Endodermal cell (in vitro differentiated cells): ENCODE measurements at regions not wholly inside any gene's neighbourhood (a gene's known extent, or its start where the extent isn't known, plus 50 kb on each side); places are given as distances from the start of the nearest gene placed in this dataset.

Source experiments
- DNase-seq: peaks from one replicate; pipeline ENCODE4 v3.0.0-alpha.2; 2017
- H3K27ac ChIP-seq: 2 replicates; pipeline ENCODE4 v1.5.1; 2013; ENCODE audit warnings: mild to moderate bottlenecking, low read depth, low read length, moderate library complexity
- H3K27me3 ChIP-seq: 2 replicates; pipeline ENCODE4 v1.6.1; 2013; ENCODE audit warnings: mild to moderate bottlenecking, low read length, moderate library complexity; ENCODE audit not compliant: insufficient read depth, control insufficient read depth, poor library complexity, severe bottlenecking
- H3K36me3 ChIP-seq: 2 replicates; pipeline ENCODE4 v1.7.0; 2013; ENCODE audit warnings: mild to moderate bottlenecking, low read length, moderate library complexity; ENCODE audit not compliant: control insufficient read depth, insufficient read depth
- H3K4me1 ChIP-seq: one replicate; pipeline ENCODE4 v1.7.0; 2013; ENCODE audit warnings: low read length; ENCODE audit not compliant: control insufficient read depth, insufficient read depth
- H3K4me3 ChIP-seq: 2 replicates; pipeline ENCODE4 v1.5.1; 2013; ENCODE audit warnings: mild to moderate bottlenecking, low read length, moderate library complexity
- H3K9ac ChIP-seq: 2 replicates; pipeline ENCODE4 v1.6.1; 2013; ENCODE audit warnings: mild to moderate bottlenecking, low read length, moderate library complexity; ENCODE audit not compliant: poor library complexity, severe bottlenecking; ENCODE audit errors: extremely low read depth
- H3K9me3 ChIP-seq: 2 replicates; pipeline ENCODE4 v1.6.1; 2013; ENCODE audit warnings: mild to moderate bottlenecking, low read length, moderate library complexity; ENCODE audit not compliant: control insufficient read depth
- H3K27ac Mint-ChIP-seq: 2 replicates; pipeline ENCODE4 v1.8.0; 2020; ENCODE audit warnings: mixed read lengths
- H3K27me3 Mint-ChIP-seq: 2 replicates; pipeline ENCODE4 v1.8.0; 2021; ENCODE audit warnings: mild to moderate bottlenecking, mixed read lengths; ENCODE audit not compliant: insufficient read depth
- H3K36me3 Mint-ChIP-seq: 2 replicates; pipeline ENCODE4 v1.8.0; 2020; ENCODE audit warnings: low read depth, mixed read lengths
- H3K4me1 Mint-ChIP-seq: 2 replicates; pipeline ENCODE4 v1.8.0; 2020; ENCODE audit warnings: mixed read lengths
- H3K4me3 Mint-ChIP-seq: 2 replicates; pipeline ENCODE4 v1.8.0; 2020; ENCODE audit warnings: mild to moderate bottlenecking, moderate library complexity, mixed read lengths
- H3K9me3 Mint-ChIP-seq: 2 replicates; pipeline ENCODE4 v1.8.0; 2020; ENCODE audit warnings: mild to moderate bottlenecking, mixed read lengths
- WGBS, 2 experiments: methylation state at CpG; one replicate each; pipeline versions ENCODE4 v1.1.5 to v1.1.7; 2013; ENCODE audit warnings: missing lambda C conversion rate in 2 of 2, mixed read lengths in 1 of 2; ENCODE audit not compliant: insufficient coverage in 1 of 2, insufficient read length in 1 of 2; 5-methylcytosine and 5-hydroxymethylcytosine counted together
- TF ChIP-seq, protein P1 (sequence below): fragments of 200-600 bp; sonication (generic); conservative IDR thresholded peaks from 2 replicates; pipeline ENCODE4 v1.5.0; 2021; ENCODE audit warnings: antibody characterized with exemption, mild to moderate bottlenecking

DNA sequence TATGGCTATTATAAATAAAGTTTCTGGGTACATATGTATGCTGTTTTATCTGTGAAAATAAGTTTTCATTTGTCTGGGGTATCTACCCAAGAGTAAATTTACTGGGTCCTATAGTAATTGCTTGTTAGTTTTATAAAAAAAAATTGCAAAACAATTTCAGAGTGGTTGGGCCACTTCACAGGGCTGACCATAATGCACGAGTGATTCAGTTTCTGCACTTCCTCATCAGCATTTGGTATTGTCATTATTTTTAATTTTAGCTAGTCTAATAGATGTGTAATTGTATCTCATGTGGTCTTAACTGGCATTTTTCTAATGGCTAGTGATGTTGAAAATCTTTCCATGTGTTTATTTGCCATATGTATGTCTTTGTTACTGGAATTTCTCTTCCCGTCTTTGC lies 452.4 kb upstream of the AKR1E2 start:
- 90% methylated on average over 2 of the region's 2 CpGs; no CpG with 5 or more reads in 1 of the 2 experiments for WGBS, 2 experiments
- H3K4me1 ChIP-seq, result no peaks in the 10 kb centered on the region
- no peak overlapping the region for H3K9ac ChIP-seq
- DNase-seq, result no peak
- no peak overlapping the region for H3K4me3 ChIP-seq
- H3K9me3 ChIP-seq, result no peaks in the 10 kb centered on the region
- H3K36me3 ChIP-seq, result no peaks in the 10 kb centered on the region
- Mint-ChIP-seq H3K36me3 (no peaks in the 10 kb centered on the region), H3K9me3 (no peaks in the 10 kb centered on the region), H3K4me1 (no peaks in the 10 kb centered on the region), H3K27ac (no peak overlapping the region), H3K4me3 (no peak overlapping the region), H3K27me3 (no peaks in the 10 kb centered on the region)
- H3K27me3 ChIP-seq, result no peaks in the 10 kb centered on the region
- no peak overlapping the region for H3K27ac ChIP-seq
- TF ChIP-seq, protein P1, sequence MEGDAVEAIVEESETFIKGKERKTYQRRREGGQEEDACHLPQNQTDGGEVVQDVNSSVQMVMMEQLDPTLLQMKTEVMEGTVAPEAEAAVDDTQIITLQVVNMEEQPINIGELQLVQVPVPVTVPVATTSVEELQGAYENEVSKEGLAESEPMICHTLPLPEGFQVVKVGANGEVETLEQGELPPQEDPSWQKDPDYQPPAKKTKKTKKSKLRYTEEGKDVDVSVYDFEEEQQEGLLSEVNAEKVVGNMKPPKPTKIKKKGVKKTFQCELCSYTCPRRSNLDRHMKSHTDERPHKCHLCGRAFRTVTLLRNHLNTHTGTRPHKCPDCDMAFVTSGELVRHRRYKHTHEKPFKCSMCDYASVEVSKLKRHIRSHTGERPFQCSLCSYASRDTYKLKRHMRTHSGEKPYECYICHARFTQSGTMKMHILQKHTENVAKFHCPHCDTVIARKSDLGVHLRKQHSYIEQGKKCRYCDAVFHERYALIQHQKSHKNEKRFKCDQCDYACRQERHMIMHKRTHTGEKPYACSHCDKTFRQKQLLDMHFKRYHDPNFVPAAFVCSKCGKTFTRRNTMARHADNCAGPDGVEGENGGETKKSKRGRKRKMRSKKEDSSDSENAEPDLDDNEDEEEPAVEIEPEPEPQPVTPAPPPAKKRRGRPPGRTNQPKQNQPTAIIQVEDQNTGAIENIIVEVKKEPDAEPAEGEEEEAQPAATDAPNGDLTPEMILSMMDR, result no peak

DNA sequence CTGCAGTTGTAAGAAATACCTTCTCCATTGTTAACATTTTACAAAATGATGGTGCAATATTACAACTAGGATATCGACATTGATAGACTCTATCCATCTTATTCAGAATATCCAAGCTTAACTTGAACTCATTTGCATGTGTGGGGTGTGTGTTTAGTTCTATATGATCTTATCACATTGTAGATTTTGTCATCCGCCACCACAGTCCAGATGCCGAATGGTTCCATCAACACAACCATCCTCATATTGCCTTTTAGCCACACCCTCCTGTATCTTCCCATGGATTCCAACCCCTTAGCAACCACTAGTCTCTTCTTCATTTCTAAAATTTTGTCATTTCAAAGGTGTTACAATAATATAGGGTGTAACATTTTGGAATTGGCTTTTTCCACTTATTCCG lies 452.9 kb upstream of the AKR1E2 start:
- no peak overlapping the region for H3K4me3 Mint-ChIP-seq
- Histone ChIP-seq H3K27me3 (no peaks in the 10 kb centered on the region), H3K27ac (no peak overlapping the region), H3K9me3 (no peaks in the 10 kb centered on the region), H3K9ac (no peak overlapping the region), H3K4me3 (no peak overlapping the region), H3K4me1 (no peaks in the 10 kb centered on the region), H3K36me3 (no peaks in the 10 kb centered on the region)
- no peak for DNase-seq
- no peaks in the 10 kb centered on the region for H3K9me3 Mint-ChIP-seq
- TF ChIP-seq, protein P1, result no peak
- H3K27me3 Mint-ChIP-seq, result no peaks in the 10 kb centered on the region
- no peak overlapping the region for H3K27ac Mint-ChIP-seq
- no peaks in the 10 kb centered on the region for H3K36me3 Mint-ChIP-seq
- WGBS, 2 experiments, result 100% methylated on average over 1 to 3 of the region's 4 CpGs
- no peaks in the 10 kb centered on the region for H3K4me1 Mint-ChIP-seq

DNA sequence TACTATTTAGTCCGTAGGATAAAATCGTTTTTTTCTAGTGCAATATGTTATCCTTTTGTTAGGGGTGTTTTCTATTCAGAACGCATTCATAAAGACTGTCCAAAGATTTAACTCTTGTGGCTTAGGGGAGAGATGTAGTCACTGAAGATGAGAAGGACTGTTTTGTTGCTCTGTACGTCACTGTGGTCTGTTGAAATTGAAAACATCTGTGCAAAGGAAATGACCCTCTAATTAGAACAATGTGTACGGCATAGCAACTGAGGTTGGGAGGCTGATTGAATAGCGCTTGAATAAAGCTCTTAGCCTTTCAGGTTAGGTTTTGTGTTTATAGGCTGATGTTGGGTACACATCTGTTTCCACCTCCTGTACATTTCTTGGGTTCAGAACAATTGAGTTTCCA lies 453.4 kb upstream of the AKR1E2 start:
- DNase-seq, result no peak
- Histone ChIP-seq H3K9ac (no peak overlapping the region), H3K27ac (no peak overlapping the region)

More for the DNA sequence above, 453.4 kb upstream of the AKR1E2 start:
- H3K27me3 ChIP-seq, result no peaks in the 10 kb centered on the region
- Mint-ChIP-seq H3K4me3 (no peak overlapping the region), H3K27ac (no peak overlapping the region), H3K36me3 (no peaks in the 10 kb centered on the region), H3K9me3 (no peaks in the 10 kb centered on the region), H3K4me1 (no peaks in the 10 kb centered on the region), H3K27me3 (no peaks in the 10 kb centered on the region)
- WGBS, 2 experiments, result 90 to 91% methylated on average over 6 of the region's 6 CpGs
- TF ChIP-seq, protein P1, result no peak
- H3K4me1 ChIP-seq, result no peaks in the 10 kb centered on the region
- H3K9me3 ChIP-seq, result no peaks in the 10 kb centered on the region
- H3K36me3 ChIP-seq, result no peaks in the 10 kb centered on the region
- H3K4me3 ChIP-seq, result no peak overlapping the region
